HL-60 (cell line): ENCODE measurements at regions not wholly inside any gene's neighbourhood (a gene's known extent, or its start where the extent isn't known, plus 50 kb on each side); places are given as distances from the start of the nearest gene placed in this dataset.

Source experiments
- DNase-seq, 2 experiments: peaks; one replicate each; pipeline ENCODE4 v3.0.0-alpha.2; 2010 to 2020; ENCODE audit warnings: low read depth in 1 of 2, low spot score in 1 of 2
- H3K27ac ChIP-seq: fragments of 250-450 bp; sonication (Bioruptor Pico); replicated peaks from 2 replicates; pipeline ENCODE4 v1.5.1; 2020; ENCODE audit warnings: mild to moderate bottlenecking, moderate library complexity
- H3K27me3 ChIP-seq: fragments of 250-450 bp; sonication (Bioruptor Pico); 2 replicates; pipeline ENCODE4 v1.5.1; 2021; ENCODE audit warnings: mild to moderate bottlenecking, moderate library complexity; ENCODE audit not compliant: insufficient read depth, poor library complexity, severe bottlenecking
- H3K4me3 ChIP-seq: replicated peaks from 2 replicates; pipeline ENCODE4 v1.5.1; 2011; ENCODE audit warnings: mild to moderate bottlenecking, control low read depth, low read length; ENCODE audit not compliant: insufficient read depth
- GABPA ChIP-seq: IDR thresholded peaks from 2 replicates; pipeline ENCODE4 v1.6.1; 2012; ENCODE audit warnings: low read depth
- POLR2AphosphoS5 ChIP-seq: IDR thresholded peaks from 2 replicates; pipeline ENCODE4 v1.6.1; 2012; ENCODE audit warnings: low read depth
- SPI1 ChIP-seq: IDR thresholded peaks from 2 replicates; pipeline ENCODE4 v1.6.1; 2012; ENCODE audit warnings: low read depth, mild to moderate bottlenecking, borderline replicate concordance
- TF ChIP-seq, protein P1 (sequence below): IDR thresholded peaks from 2 replicates; pipeline ENCODE4 v1.6.1; 2012; ENCODE audit warnings: low read depth; ENCODE audit not compliant: insufficient replicate concordance
- TF ChIP-seq, protein P2 (sequence below): IDR thresholded peaks from one replicate; pipeline ENCODE4 v1.5.1; 2011; ENCODE audit warnings: low read length, control low read depth, inconsistent platforms; ENCODE audit not compliant: insufficient read depth

DNA sequence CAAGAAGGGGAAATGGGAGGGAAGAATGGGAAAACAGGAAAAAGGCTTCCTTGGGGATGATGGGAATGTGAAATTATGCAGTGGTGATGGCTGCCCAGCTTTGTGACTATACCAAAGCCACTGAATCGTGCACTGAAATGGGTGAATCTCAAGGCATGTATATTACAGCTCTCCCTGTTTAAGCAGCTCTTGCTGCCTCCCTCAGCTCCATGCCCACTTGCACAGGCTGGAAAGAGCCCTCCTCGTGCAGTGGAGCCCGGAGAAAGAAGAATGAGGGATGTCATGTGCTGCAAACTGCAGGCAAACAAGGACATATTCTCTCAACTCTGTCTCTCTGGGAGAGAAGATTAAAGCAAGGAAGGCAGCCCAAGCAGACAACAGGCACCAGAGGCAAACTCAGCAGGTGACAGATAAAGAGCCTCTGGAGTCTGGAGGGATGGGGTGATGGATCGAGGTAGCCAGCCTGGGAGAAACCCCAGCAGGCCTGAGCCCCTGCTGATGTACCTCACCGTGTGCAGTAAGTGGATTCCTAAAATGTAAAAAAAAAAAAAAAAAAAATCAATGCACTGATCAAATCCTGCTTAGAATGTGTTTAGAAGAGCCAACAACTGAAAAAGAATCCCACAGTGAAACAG, 62.4 kb upstream of the SLC66A3 start:
- Histone ChIP-seq H3K27ac (no peak overlapping the region), H3K27me3 (no peaks in the 10 kb centered on the region), H3K4me3 (no peak overlapping the region)
- no peak for DNase-seq
- TF ChIP-seq, protein P1, sequence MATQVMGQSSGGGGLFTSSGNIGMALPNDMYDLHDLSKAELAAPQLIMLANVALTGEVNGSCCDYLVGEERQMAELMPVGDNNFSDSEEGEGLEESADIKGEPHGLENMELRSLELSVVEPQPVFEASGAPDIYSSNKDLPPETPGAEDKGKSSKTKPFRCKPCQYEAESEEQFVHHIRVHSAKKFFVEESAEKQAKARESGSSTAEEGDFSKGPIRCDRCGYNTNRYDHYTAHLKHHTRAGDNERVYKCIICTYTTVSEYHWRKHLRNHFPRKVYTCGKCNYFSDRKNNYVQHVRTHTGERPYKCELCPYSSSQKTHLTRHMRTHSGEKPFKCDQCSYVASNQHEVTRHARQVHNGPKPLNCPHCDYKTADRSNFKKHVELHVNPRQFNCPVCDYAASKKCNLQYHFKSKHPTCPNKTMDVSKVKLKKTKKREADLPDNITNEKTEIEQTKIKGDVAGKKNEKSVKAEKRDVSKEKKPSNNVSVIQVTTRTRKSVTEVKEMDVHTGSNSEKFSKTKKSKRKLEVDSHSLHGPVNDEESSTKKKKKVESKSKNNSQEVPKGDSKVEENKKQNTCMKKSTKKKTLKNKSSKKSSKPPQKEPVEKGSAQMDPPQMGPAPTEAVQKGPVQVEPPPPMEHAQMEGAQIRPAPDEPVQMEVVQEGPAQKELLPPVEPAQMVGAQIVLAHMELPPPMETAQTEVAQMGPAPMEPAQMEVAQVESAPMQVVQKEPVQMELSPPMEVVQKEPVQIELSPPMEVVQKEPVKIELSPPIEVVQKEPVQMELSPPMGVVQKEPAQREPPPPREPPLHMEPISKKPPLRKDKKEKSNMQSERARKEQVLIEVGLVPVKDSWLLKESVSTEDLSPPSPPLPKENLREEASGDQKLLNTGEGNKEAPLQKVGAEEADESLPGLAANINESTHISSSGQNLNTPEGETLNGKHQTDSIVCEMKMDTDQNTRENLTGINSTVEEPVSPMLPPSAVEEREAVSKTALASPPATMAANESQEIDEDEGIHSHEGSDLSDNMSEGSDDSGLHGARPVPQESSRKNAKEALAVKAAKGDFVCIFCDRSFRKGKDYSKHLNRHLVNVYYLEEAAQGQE = no peak
- TF ChIP-seq POLR2AphosphoS5 (no peak), GABPA (no peak), SPI1 (no peak)
- TF ChIP-seq, protein P2, sequence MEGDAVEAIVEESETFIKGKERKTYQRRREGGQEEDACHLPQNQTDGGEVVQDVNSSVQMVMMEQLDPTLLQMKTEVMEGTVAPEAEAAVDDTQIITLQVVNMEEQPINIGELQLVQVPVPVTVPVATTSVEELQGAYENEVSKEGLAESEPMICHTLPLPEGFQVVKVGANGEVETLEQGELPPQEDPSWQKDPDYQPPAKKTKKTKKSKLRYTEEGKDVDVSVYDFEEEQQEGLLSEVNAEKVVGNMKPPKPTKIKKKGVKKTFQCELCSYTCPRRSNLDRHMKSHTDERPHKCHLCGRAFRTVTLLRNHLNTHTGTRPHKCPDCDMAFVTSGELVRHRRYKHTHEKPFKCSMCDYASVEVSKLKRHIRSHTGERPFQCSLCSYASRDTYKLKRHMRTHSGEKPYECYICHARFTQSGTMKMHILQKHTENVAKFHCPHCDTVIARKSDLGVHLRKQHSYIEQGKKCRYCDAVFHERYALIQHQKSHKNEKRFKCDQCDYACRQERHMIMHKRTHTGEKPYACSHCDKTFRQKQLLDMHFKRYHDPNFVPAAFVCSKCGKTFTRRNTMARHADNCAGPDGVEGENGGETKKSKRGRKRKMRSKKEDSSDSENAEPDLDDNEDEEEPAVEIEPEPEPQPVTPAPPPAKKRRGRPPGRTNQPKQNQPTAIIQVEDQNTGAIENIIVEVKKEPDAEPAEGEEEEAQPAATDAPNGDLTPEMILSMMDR = no peak

DNA sequence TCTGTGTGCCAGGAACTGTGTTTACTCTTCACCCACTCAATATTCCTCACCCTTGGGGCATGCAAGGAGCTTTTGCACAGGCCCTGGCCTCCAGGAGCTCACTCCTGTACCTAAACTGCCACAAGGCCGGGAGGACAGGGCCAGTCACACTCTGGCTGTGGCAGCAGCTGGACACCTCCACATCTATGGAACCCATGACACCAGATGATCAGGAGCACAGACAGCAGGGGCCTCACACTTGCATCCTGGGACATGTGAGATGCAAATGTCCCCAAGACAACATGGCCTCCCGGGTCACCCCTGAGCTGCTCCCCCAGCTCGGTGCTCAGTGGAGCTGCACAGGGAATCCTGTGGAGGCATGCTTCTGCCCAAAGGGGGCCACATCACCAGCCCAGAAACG, 61.8 kb upstream of the SLC66A3 start:
- no peaks in the 10 kb centered on the region for H3K27me3 ChIP-seq
- H3K4me3 ChIP-seq = no peak overlapping the region
- TF ChIP-seq POLR2AphosphoS5 = no peak
- TF ChIP-seq, protein P2 = no peak
- DNase-seq = no peak
- H3K27ac ChIP-seq = no peak overlapping the region

DNA sequence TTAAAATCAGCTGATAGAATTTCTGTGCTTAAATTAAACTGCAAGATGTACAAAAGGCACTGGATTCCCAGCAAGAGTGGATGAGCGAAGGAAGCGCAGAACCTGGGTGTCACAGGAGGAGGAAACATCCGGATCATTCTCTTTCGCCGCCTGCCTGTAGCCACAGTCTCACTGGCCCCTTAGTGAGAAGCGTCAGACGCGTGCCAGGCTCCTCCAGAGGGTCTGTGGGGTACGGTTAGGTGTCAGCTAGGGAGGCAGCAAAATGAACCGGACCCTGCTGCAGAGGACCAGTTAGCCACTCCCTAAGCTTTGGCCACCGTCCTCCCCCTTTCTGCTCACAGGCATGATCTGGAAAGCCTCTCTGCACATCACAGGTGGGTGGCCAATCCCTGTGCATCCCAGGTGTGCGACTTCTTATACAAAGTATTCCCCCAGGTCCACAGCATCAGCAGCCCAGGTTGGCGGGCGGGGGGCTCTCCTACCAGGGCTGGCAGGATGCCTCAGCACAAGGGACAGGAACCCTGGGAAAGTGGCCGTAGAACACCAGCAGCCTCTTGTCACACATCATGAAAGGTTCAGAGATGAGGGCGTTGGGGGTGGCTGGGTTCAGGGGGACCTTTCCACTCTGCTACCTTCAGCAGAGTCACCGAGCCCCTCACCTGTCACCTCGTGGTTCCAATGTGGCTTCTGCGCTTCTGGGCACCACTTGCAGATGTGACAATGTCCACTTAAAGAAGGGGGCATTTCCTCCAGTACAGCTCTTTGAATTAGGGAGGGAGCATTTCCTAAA, 61.1 kb upstream of the SLC66A3 start:
- H3K27me3 ChIP-seq = no peaks in the 10 kb centered on the region
- H3K27ac ChIP-seq = no peak overlapping the region
- H3K4me3 ChIP-seq = no peak overlapping the region
- TF ChIP-seq SPI1 (no peak), GABPA (no peak), POLR2AphosphoS5 (no peak)
- TF ChIP-seq, protein P1 = no peak
- TF ChIP-seq, protein P2 = no peak
- no peak for DNase-seq
